Smooth muscle cell (in vitro differentiated cells): ENCODE measurements at regions not wholly inside any gene's neighbourhood (a gene's known extent, or its start where the extent isn't known, plus 50 kb on each side); places are given as distances from the start of the nearest gene placed in this dataset.

Source experiments
- DNase-seq: peaks from one replicate; lab custom pipeline; 2025; ENCODE audit not compliant: unreplicated experiment; lab: John Stamatoyannopoulos, UW
- H2AFZ ChIP-seq: fragments of 200-600 bp; sonication (generic); 2 replicates; pipeline ENCODE4 v1.6.0; 2016; ENCODE audit warnings: antibody characterized with exemption, low read depth, mild to moderate bottlenecking
- H3F3A ChIP-seq: fragments of 200-600 bp; sonication (generic); 2 replicates; pipeline ENCODE4 v1.6.0; 2017; ENCODE audit warnings: antibody characterized with exemption, low read depth
- H3K27ac ChIP-seq: fragments of 200-600 bp; sonication (generic); 2 replicates; pipeline ENCODE4 v1.5.1; 2016; ENCODE audit warnings: low read depth, mild to moderate bottlenecking
- H3K27me3 ChIP-seq: fragments of 200-600 bp; sonication (generic); 2 replicates; pipeline ENCODE4 v1.6.1; 2016; ENCODE audit warnings: low read depth, mild to moderate bottlenecking
- H3K36me3 ChIP-seq: fragments of 200-600 bp; sonication (generic); 2 replicates; pipeline ENCODE4 v1.5.1; 2016; ENCODE audit warnings: low read depth
- H3K4me1 ChIP-seq: fragments of 200-600 bp; sonication (generic); 2 replicates; pipeline ENCODE4 v1.5.1; 2016; ENCODE audit warnings: low read depth
- H3K4me2 ChIP-seq: fragments of 200-600 bp; sonication (generic); 2 replicates; pipeline ENCODE4 v1.6.0; 2016; ENCODE audit warnings: mild to moderate bottlenecking
- H3K4me3 ChIP-seq: fragments of 200-600 bp; sonication (generic); 2 replicates; pipeline ENCODE4 v1.5.1; 2016; ENCODE audit warnings: mild to moderate bottlenecking
- H3K79me2 ChIP-seq: fragments of 200-600 bp; sonication (generic); 2 replicates; pipeline ENCODE4 v1.6.0; 2016; ENCODE audit warnings: low read depth, mild to moderate bottlenecking
- H3K9ac ChIP-seq: fragments of 200-600 bp; sonication (generic); 2 replicates; pipeline ENCODE4 v1.6.0; 2016; ENCODE audit warnings: low read depth
- H3K9me3 ChIP-seq: fragments of 200-600 bp; sonication (generic); replicated peaks from 2 replicates; pipeline ENCODE4 v1.5.1; 2016; ENCODE audit warnings: low read depth
- H4K20me1 ChIP-seq: fragments of 200-600 bp; sonication (generic); 2 replicates; pipeline ENCODE4 v1.6.0; 2016; ENCODE audit warnings: low read depth
- CTCF ChIP-seq: fragments of 200-600 bp; sonication (generic); IDR thresholded peaks from 2 replicates; pipeline ENCODE4 v1.5.1; 2017; ENCODE audit warnings: borderline replicate concordance, mild to moderate bottlenecking, antibody characterized with exemption; ENCODE audit not compliant: insufficient read depth, poor library complexity, severe bottlenecking
- WGBS: methylation state at CpG from one replicate; pipeline ENCODE4 v1.1.7; 2016; ENCODE audit warnings: low lambda C conversion rate; 5-methylcytosine and 5-hydroxymethylcytosine counted together

- Histone ChIP-seq H3K36me3 (no peaks in the 10 kb centered on the region), H3K27ac (no peak overlapping the region), H3K4me1 (no peaks in the 10 kb centered on the region), H3K9ac (no peak overlapping the region), H3K4me2 (no peak overlapping the region), H3F3A (no peaks in the 10 kb centered on the region), H3K79me2 (no peaks in the 10 kb centered on the region), H3K9me3 (no peaks in the 10 kb centered on the region), H2AFZ (no peak overlapping the region), H4K20me1 (no peaks in the 10 kb centered on the region), H3K4me3 (no peak overlapping the region), H3K27me3 (no peaks in the 10 kb centered on the region)
- no peak for TF ChIP-seq CTCF
- DNase-seq, result no peak
- 96% methylated on average over 2 of the region's 2 CpGs for WGBS
Measured at GRCh38 chr3:78077842-78078241, 1037.9 kb downstream of the ROBO2 start.

GRCh38 chr3:78079514-78079913 is 1039.6 kb downstream of the ROBO2 start:
- Histone ChIP-seq H3K4me2 (no peak overlapping the region), H3K4me1 (no peaks in the 10 kb centered on the region), H3K27me3 (no peaks in the 10 kb centered on the region), H4K20me1 (no peaks in the 10 kb centered on the region), H2AFZ (no peak overlapping the region), H3K4me3 (no peak overlapping the region), H3K79me2 (no peaks in the 10 kb centered on the region), H3K27ac (no peak overlapping the region), H3F3A (no peaks in the 10 kb centered on the region), H3K9ac (no peak overlapping the region), H3K9me3 (no peaks in the 10 kb centered on the region), H3K36me3 (no peaks in the 10 kb centered on the region)
- TF ChIP-seq CTCF, result no peak
- DNase-seq, result no peak

- Histone ChIP-seq H3F3A (no peaks in the 10 kb centered on the region), H3K79me2 (no peaks in the 10 kb centered on the region), H3K36me3 (no peaks in the 10 kb centered on the region), H4K20me1 (no peaks in the 10 kb centered on the region), H3K9me3 (no peaks in the 10 kb centered on the region), H3K4me2 (no peak overlapping the region), H3K9ac (no peak overlapping the region), H3K4me3 (no peak overlapping the region), H3K27ac (no peak overlapping the region), H3K27me3 (no peaks in the 10 kb centered on the region), H2AFZ (no peak overlapping the region), H3K4me1 (no peaks in the 10 kb centered on the region)
- 90% methylated on average over 1 of the region's 1 CpG for WGBS
- TF ChIP-seq CTCF, result no peak
- DNase-seq, result no peak
Measured at GRCh38 chr3:78086150-78086549, 1046.3 kb downstream of the ROBO2 start.

GRCh38 chr3:78087134-78087533 is 1047.2 kb downstream of the ROBO2 start:
- WGBS, result 100% methylated on average over 1 of the region's 1 CpG
- Histone ChIP-seq H3K36me3 (no peaks in the 10 kb centered on the region), H4K20me1 (no peaks in the 10 kb centered on the region), H3K79me2 (no peaks in the 10 kb centered on the region), H3K9me3 (no peaks in the 10 kb centered on the region), H3K4me3 (no peak overlapping the region), H3K27me3 (no peaks in the 10 kb centered on the region), H3F3A (no peaks in the 10 kb centered on the region), H3K4me2 (no peak overlapping the region), H3K9ac (no peak overlapping the region), H3K27ac (no peak overlapping the region), H3K4me1 (no peaks in the 10 kb centered on the region), H2AFZ (no peak overlapping the region)
- no peak for DNase-seq
- no peak for TF ChIP-seq CTCF
